ENCODE measurements at regions not wholly inside any gene's neighbourhood (a gene's known extent, or its start where the extent isn't known, plus 50 kb on each side); places are given as distances from the start of the nearest gene placed in this dataset.

GRCh38 chr6:74768738-74769137 lies 437.1 kb downstream of the COL12A1 start:
- CTCF ChIA-PET: interaction anchor here (1.2 kb wide), 1 partner anchor 359 kb away, joined by 3 read pairs; no protein-coding TSS in a partner anchor

GRCh38 chr6:74768120-74768519 lies 437.7 kb downstream of the COL12A1 start:
- no peak for DNase-seq (ENCODE audit: low read depth, low spot score)
- CTCF ChIA-PET: interaction anchor here (1.2 kb wide), 1 partner anchor 359 kb away, joined by 3 read pairs; no protein-coding TSS in a partner anchor
- no peak for TF ChIP-seq CTCF (IDR thresholded peaks at IDR 0.05; ENCODE audit: insufficient read depth, low read length, missing control alignments)
- no peak overlapping the region for H3K4me3 ChIP-seq (ENCODE audit: low read depth, low read length)
- POLR2A ChIA-PET: no interaction called here

More at GRCh38 chr6:74768738-74769137, 437.1 kb downstream of the COL12A1 start:
- H3K4me3 ChIP-seq (ENCODE audit: low read depth, low read length): no peak overlapping the region
- DNase-seq (ENCODE audit: low read depth, low spot score): no peak
- no peak for TF ChIP-seq CTCF (IDR thresholded peaks at IDR 0.05; ENCODE audit: insufficient read depth, low read length, missing control alignments)
- POLR2A ChIA-PET: no interaction called here

GRCh38 chr6:74765486-74765885 lies 440.4 kb downstream of the COL12A1 start:
- no peak for TF ChIP-seq CTCF (IDR thresholded peaks at IDR 0.05; ENCODE audit: insufficient read depth, low read length, missing control alignments)
- DNase-seq (ENCODE audit: low read depth, low spot score): no peak
- ChIA-PET CTCF (interaction anchor here (1.6 kb wide), 1 partner anchor 356 kb away, joined by 4 read pairs; no protein-coding TSS in a partner anchor), POLR2A (no interaction called here)
- no peak overlapping the region for H3K4me3 ChIP-seq (ENCODE audit: low read depth, low read length)

GRCh38 chr6:74764486-74764885 lies 441.4 kb downstream of the COL12A1 start:
- CTCF ChIA-PET: interaction anchor here (1.6 kb wide), 1 partner anchor 355 kb away, joined by 4 read pairs; no protein-coding TSS in a partner anchor
- DNase-seq (ENCODE audit: low read depth, low spot score): no peak
- no peak overlapping the region for H3K4me3 ChIP-seq (ENCODE audit: low read depth, low read length)
- POLR2A ChIA-PET: interaction anchor here (0.6 kb wide), 1 partner anchor 442 kb away, joined by 3 read pairs; no protein-coding TSS in a partner anchor
- no peak for TF ChIP-seq CTCF (IDR thresholded peaks at IDR 0.05; ENCODE audit: insufficient read depth, low read length, missing control alignments)

GRCh38 chr6:74762841-74763240 lies 443.0 kb downstream of the COL12A1 start:
- no peak for DNase-seq (ENCODE audit: low read depth, low spot score)
- CTCF ChIA-PET: no interaction called here
- POLR2A ChIA-PET: no interaction called here
- TF ChIP-seq CTCF (IDR thresholded peaks at IDR 0.05; ENCODE audit: insufficient read depth, low read length, missing control alignments): no peak
- no peak overlapping the region for H3K4me3 ChIP-seq (ENCODE audit: low read depth, low read length)

GRCh38 chr6:74757813-74758212 lies 448.0 kb downstream of the COL12A1 start:
- no peak for DNase-seq (ENCODE audit: low read depth, low spot score)
- ChIA-PET POLR2A (no interaction called here), CTCF (no interaction called here)
- H3K4me3 ChIP-seq (ENCODE audit: low read depth, low read length): no peak overlapping the region
- TF ChIP-seq CTCF (IDR thresholded peaks at IDR 0.05; ENCODE audit: insufficient read depth, low read length, missing control alignments): no peak
